ENCODE measurements at regions not wholly inside any gene's neighbourhood (a gene's known extent, or its start where the extent isn't known, plus 50 kb on each side); places are given as distances from the start of the nearest gene placed in this dataset.

- no peak for TF ChIP-seq CTCF (IDR thresholded peaks at IDR 0.05; ENCODE audit: insufficient read depth, low read length)
- no peak for TF ChIP-seq GABPA (IDR thresholded peaks at IDR 0.05; ENCODE audit: low read depth)
- no peak for TF ChIP-seq REST (IDR thresholded peaks at IDR 0.05; ENCODE audit: insufficient replicate concordance, low read depth)
- no peak for TF ChIP-seq POLR2AphosphoS5 (IDR thresholded peaks at IDR 0.05; ENCODE audit: low read depth)
- no peak for TF ChIP-seq SPI1 (IDR thresholded peaks at IDR 0.05; ENCODE audit: borderline replicate concordance, low read depth)
- Histone ChIP-seq H3K27me3 (ENCODE audit: insufficient read depth, poor library complexity, severe bottlenecking) (no peaks in the 10 kb centered on the region), H3K27ac (replicated peaks) (no peak overlapping the region), H3K4me3 (replicated peaks; ENCODE audit: insufficient read depth, low read length) (no peak overlapping the region)
- DNase-seq (ENCODE audit: low read depth in 1 of 2, low spot score in 1 of 2): no peak
Measured at GRCh38 chr6:117817992-117818391, 89.1 kb upstream of the SLC35F1 start.

- DNase-seq (ENCODE audit: low read depth in 1 of 2, low spot score in 1 of 2): no peak
- Histone ChIP-seq H3K27ac (replicated peaks) (no peak overlapping the region), H3K4me3 (replicated peaks; ENCODE audit: insufficient read depth, low read length) (no peak overlapping the region), H3K27me3 (ENCODE audit: insufficient read depth, poor library complexity, severe bottlenecking) (no peaks in the 10 kb centered on the region)
- TF ChIP-seq REST (IDR thresholded peaks at IDR 0.05; ENCODE audit: insufficient replicate concordance, low read depth): no peak
- TF ChIP-seq SPI1 (IDR thresholded peaks at IDR 0.05; ENCODE audit: borderline replicate concordance, low read depth): no peak
- TF ChIP-seq POLR2AphosphoS5 (IDR thresholded peaks at IDR 0.05; ENCODE audit: low read depth): no peak
Measured at GRCh38 chr6:117818449-117818848, 88.6 kb upstream of the SLC35F1 start.

GRCh38 chr6:117829594-117830319 is 77.3 kb upstream of the SLC35F1 start:
- TF ChIP-seq CTCF (IDR thresholded peaks at IDR 0.05; ENCODE audit: insufficient read depth, low read length) (no peak), REST (IDR thresholded peaks at IDR 0.05; ENCODE audit: insufficient replicate concordance, low read depth) (no peak), SPI1 (IDR thresholded peaks at IDR 0.05; ENCODE audit: borderline replicate concordance, low read depth) (no peak), POLR2AphosphoS5 (IDR thresholded peaks at IDR 0.05; ENCODE audit: low read depth) (no peak), GABPA (IDR thresholded peaks at IDR 0.05; ENCODE audit: low read depth) (no peak)
- DNase-seq (ENCODE audit: low read depth in 1 of 2, low spot score in 1 of 2): no peak
- Histone ChIP-seq H3K27ac (replicated peaks) (no peak overlapping the region), H3K27me3 (ENCODE audit: insufficient read depth, poor library complexity, severe bottlenecking) (peaks cover 7% of the 10 kb centered on the region), H3K4me3 (replicated peaks; ENCODE audit: insufficient read depth, low read length) (no peak overlapping the region)
